ENCODE measurements at regions not wholly inside any gene's neighbourhood (a gene's known extent, or its start where the extent isn't known, plus 50 kb on each side); places are given as distances from the start of the nearest gene placed in this dataset.

DNA sequence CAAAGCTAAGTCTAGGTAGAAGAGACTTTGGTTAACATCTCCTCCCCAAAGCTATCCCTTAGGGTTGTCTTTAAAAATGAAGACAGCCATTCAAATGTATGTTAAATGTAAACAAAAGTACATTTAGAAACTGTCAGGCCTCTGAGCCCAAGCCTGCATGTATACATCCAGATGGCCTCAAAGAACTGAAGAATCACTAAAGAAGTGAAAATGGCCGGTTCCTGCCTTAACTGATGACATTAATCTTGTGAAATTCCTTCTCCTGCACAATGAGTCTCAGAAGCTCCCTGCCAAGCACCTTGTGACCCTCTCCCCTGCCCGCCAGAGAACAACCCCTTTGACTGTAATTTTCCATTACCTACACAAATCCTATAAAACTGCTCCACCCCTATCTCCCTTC lies 377.9 kb downstream of the FAM133A start:
- TF ChIP-seq POLR2A (IDR thresholded peaks at IDR 0.05; ENCODE audit: low read depth), result no peak
- no peak for TF ChIP-seq CTCF (IDR thresholded peaks at IDR 0.05)
- no peak for TF ChIP-seq EP300 (IDR thresholded peaks at IDR 0.05)
